ENCODE measurements at regions not wholly inside any gene's neighbourhood (a gene's known extent, or its start where the extent isn't known, plus 50 kb on each side); places are given as distances from the start of the nearest gene placed in this dataset.

DNA sequence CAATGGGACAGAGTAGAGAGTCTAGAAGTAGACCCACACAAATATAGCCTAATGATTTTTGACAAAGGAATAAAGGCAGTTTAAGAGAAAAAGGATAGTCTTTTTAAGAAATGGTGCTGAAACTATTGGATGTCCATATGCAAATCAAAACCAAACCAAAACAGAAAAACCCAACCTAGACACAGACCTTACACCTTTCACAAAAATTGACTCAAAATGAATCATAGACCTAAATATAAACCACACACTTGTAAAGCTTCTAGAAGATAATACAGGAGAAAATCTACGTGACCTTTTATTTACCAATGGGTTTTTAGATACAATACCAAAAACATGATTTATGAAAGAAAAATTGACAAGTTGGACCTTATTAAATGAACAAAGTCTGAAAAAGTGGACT is 66.4 kb upstream of the MPHOSPH6 start:
- TF ChIP-seq POLR2A (IDR thresholded peaks at IDR 0.05), result no peak
- TF ChIP-seq, protein P1, sequence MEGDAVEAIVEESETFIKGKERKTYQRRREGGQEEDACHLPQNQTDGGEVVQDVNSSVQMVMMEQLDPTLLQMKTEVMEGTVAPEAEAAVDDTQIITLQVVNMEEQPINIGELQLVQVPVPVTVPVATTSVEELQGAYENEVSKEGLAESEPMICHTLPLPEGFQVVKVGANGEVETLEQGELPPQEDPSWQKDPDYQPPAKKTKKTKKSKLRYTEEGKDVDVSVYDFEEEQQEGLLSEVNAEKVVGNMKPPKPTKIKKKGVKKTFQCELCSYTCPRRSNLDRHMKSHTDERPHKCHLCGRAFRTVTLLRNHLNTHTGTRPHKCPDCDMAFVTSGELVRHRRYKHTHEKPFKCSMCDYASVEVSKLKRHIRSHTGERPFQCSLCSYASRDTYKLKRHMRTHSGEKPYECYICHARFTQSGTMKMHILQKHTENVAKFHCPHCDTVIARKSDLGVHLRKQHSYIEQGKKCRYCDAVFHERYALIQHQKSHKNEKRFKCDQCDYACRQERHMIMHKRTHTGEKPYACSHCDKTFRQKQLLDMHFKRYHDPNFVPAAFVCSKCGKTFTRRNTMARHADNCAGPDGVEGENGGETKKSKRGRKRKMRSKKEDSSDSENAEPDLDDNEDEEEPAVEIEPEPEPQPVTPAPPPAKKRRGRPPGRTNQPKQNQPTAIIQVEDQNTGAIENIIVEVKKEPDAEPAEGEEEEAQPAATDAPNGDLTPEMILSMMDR (IDR thresholded peaks at IDR 0.05), result no peak

Measured in prostate gland (tissue), 2 donors.